Mammary epithelial cell (primary cell): ENCODE measurements at regions not wholly inside any gene's neighbourhood (a gene's known extent, or its start where the extent isn't known, plus 50 kb on each side); places are given as distances from the start of the nearest gene placed in this dataset.

Experiments used
- CTCF ChIP-seq, 2 donors: IDR thresholded peaks in 1 of 2; conservative IDR thresholded peaks in 1 of 2; 2 replicates each; pipeline ENCODE4 v1.5.1; 2011 to 2012; ENCODE audit warnings: inconsistent platforms in 2 of 2, low read length in 2 of 2, mild to moderate bottlenecking in 2 of 2, control low read depth in 1 of 2, low read depth in 1 of 2; ENCODE audit not compliant: insufficient read depth in 1 of 2; ENCODE audit errors: extremely low read depth in 1 of 2
- EZH2 ChIP-seq: IDR thresholded peaks from 2 replicates; pipeline ENCODE4 v1.6.1; 2012; ENCODE audit warnings: low read length, inconsistent platforms, borderline replicate concordance

DNA sequence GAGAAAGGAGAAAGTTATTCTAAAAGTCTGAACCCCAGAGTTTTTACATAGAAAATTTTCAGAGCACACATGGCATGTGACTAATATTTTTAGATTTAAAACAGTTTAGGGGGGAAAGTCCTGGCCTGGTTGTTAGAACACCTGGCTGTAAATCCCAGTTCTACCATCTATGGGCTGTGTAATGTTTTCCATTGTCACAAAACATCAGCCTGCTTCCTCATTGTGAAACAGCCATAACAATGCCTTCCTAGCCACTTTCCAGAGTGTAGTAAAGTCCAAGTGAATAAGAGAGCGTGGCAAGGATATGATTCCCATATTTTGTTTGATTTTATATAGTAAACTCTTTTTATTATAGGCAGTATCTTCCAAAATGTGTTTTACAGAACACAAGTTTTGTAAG is 310.0 kb upstream of the DCN start:
- TF ChIP-seq CTCF (conservative IDR thresholded peaks at IDR 0.05 in 1 of 2, IDR thresholded peaks at IDR 0.05 in 1 of 2; ENCODE audit: extremely low read depth in 1 of 2, insufficient read depth in 1 of 2, low read depth in 1 of 2, low read length in 2 of 2) = no peak
- TF ChIP-seq EZH2 = no peak
